Calu3 (cell line): ENCODE measurements at regions not wholly inside any gene's neighbourhood (a gene's known extent, or its start where the extent isn't known, plus 50 kb on each side); places are given as distances from the start of the nearest gene placed in this dataset.

Source experiments
- BruUV-seq: library from RNA; stranded (reverse); fragments of 400-500 nt; replicated peaks from 2 replicates; lab custom pipeline; 2021; lab: Mats Ljungman, UMichigan
- CTCF ChIA-PET: fragments of 300-600 bp; sonication (Branson Sonifier 250); formaldehyde crosslinking; loops from one replicate; lab custom pipeline; 2022; ENCODE audit warnings: antibody characterized with exemption; lab: Charles Lee
- DNase-seq: peaks from one replicate; pipeline ENCODE4 v3.0.0; 2022
- H3K27ac Mint-ChIP-seq: one replicate; pipeline ENCODE4 v1.8.0; 2022; ENCODE audit warnings: mixed read lengths; ENCODE audit not compliant: unreplicated experiment
- H3K27me3 Mint-ChIP-seq: one replicate; pipeline ENCODE4 v1.8.0; 2022; ENCODE audit warnings: mixed read lengths; ENCODE audit not compliant: unreplicated experiment
- H3K36me3 Mint-ChIP-seq: one replicate; pipeline ENCODE4 v1.8.0; 2022; ENCODE audit warnings: mild to moderate bottlenecking, moderate library complexity, mixed read lengths; ENCODE audit not compliant: insufficient read depth, unreplicated experiment
- H3K4me1 Mint-ChIP-seq: one replicate; pipeline ENCODE4 v1.8.0; 2022; ENCODE audit warnings: mild to moderate bottlenecking, low read depth, mixed read lengths; ENCODE audit not compliant: unreplicated experiment
- H3K4me3 Mint-ChIP-seq: one replicate; pipeline ENCODE4 v1.8.0; 2022; ENCODE audit warnings: mild to moderate bottlenecking, low read depth, moderate library complexity, mixed read lengths; ENCODE audit not compliant: unreplicated experiment
- H3K9me3 Mint-ChIP-seq: one replicate; pipeline ENCODE4 v1.8.0; 2022; ENCODE audit warnings: low read depth, mixed read lengths; ENCODE audit not compliant: unreplicated experiment
- intact Hi-C: fragments of 100-400 bp; cut with micrococcal nuclease; formaldehyde crosslinking; loops from one replicate; pipeline ENCODE4 v1.10.0; 2022; ENCODE audit not compliant: unreplicated experiment
- TF ChIP-seq, protein P1 (sequence below): fragments of 200-600 bp; IDR thresholded peaks from one replicate; pipeline ENCODE4 v1.8.0; 2022; ENCODE audit warnings: antibody characterized with exemption; ENCODE audit not compliant: unreplicated experiment

DNA sequence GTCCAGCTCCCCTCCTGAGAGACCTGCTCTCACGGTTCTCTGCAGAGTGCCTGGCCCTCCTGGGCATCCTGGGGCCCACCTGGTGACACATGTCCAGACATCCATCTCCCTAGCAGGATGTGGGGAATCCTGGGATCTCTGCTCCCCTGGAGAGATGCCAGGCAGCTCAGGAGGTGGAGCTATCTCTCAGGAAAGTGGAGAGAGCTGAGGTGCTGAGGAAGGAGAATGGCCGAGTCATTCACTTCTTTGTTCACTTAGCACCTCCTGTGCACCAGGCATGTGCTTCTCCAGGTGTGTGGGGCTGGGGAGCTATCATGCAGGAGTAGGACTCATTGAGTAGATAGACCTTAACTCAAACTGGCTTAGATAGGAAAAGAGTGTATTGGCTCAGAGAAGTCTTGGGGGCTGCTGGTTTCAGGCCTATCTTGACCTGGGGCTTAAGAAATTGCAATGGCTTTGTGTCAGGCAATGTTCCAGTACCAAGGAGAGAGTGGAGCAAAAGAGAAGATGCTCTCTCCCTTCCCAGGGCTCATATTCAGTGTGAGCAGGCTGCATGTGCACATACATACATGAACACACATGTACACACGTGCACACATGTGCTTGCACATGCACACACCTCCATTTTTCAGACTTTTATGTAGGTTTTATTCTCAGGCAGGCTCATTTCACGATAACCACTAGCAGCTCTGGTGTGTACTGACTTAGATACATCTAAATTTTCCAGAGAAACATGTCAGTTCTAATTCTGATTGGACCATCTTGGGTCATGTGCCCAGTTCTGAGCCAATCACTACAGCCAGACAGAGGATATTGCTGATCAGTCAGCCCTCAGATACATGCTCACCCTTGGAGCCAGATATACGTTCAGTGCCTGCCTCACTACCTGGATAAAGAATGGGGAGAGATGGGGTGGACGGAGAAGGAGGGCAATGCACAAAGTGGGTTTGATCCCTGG is 437.6 kb downstream of the PTPRU start:
- TF ChIP-seq, protein P1, sequence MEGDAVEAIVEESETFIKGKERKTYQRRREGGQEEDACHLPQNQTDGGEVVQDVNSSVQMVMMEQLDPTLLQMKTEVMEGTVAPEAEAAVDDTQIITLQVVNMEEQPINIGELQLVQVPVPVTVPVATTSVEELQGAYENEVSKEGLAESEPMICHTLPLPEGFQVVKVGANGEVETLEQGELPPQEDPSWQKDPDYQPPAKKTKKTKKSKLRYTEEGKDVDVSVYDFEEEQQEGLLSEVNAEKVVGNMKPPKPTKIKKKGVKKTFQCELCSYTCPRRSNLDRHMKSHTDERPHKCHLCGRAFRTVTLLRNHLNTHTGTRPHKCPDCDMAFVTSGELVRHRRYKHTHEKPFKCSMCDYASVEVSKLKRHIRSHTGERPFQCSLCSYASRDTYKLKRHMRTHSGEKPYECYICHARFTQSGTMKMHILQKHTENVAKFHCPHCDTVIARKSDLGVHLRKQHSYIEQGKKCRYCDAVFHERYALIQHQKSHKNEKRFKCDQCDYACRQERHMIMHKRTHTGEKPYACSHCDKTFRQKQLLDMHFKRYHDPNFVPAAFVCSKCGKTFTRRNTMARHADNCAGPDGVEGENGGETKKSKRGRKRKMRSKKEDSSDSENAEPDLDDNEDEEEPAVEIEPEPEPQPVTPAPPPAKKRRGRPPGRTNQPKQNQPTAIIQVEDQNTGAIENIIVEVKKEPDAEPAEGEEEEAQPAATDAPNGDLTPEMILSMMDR, result no peak
- H3K9me3 Mint-ChIP-seq, result no peaks in the 10 kb centered on the region
- no peak for DNase-seq
- no TSS peak for BruUV-seq
- H3K4me1 Mint-ChIP-seq, result no peaks in the 10 kb centered on the region
- intact Hi-C loops, result no loop called here
- CTCF ChIA-PET, result interaction anchor here (1.1 kb wide), 1 partner anchor 30 kb away, joined by 4 read pairs; no protein-coding TSS in a partner anchor
- H3K36me3 Mint-ChIP-seq, result no peaks in the 10 kb centered on the region
- no peak overlapping the region for H3K27ac Mint-ChIP-seq
- H3K4me3 Mint-ChIP-seq, result no peak overlapping the region
- peaks cover 59% of the 10 kb centered on the region for H3K27me3 Mint-ChIP-seq

DNA sequence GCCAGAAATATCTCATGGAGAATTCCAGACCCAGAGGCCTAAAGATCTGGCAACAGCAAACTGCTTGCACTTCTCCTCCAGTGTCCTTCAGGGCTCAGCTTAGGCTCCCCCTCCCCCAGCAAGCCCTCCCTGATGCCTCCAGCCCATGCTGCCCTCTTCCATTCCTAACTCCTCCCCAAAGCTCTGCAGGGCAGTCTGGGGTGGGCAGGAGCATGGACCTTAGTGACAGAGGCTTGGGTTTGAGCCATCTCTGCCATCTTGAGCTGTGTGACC is 436.8 kb downstream of the PTPRU start:
- Mint-ChIP-seq H3K27me3 (peaks cover 65% of the 10 kb centered on the region), H3K4me1 (no peaks in the 10 kb centered on the region), H3K27ac (no peak overlapping the region), H3K36me3 (no peaks in the 10 kb centered on the region), H3K9me3 (no peaks in the 10 kb centered on the region), H3K4me3 (no peak overlapping the region)
- CTCF ChIA-PET, result interaction anchor here (1.1 kb wide), 1 partner anchor 30 kb away, joined by 4 read pairs; no protein-coding TSS in a partner anchor
- TF ChIP-seq, protein P1, result no peak
- no TSS peak for BruUV-seq
- intact Hi-C loops, result no loop called here
- no peak for DNase-seq

DNA sequence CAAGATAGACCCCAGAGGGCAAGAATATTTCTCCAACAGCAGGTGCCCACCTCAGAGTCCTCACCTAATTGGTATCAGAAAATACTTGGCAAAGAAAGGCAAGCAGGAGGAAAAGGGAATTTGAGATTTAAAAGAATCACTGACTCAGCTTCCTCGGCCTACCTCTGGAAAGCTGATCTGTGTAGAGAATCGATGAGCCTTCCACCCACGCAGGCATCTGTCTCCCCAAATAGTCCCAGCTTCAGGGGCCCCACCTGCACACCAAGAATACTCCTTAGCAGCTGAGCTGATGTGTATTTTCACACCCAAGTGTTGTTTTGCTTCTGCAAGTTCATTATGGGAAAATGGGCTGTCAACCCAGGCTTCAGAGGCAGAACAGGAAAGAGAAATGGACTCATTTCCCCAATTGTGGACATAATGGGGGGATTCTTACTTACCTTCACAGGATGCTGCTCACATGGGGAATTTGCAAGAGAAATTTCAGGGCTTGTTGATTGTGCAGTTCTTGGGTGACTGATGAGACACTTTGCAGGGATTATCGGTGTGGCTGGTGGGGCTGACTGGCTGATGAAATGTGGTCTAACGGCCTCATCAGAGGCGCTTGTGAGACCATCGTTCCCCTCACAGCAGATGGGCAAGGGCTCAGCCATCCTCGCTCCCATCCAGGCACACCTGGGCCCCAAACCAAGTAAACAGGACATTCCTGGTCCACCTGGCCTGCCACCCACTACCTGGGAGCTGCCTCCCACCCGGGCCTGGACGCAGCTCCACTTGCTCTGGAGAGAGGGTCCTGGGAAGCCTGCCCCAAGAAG is 436.3 kb downstream of the PTPRU start:
- H3K4me3 Mint-ChIP-seq, result no peak overlapping the region
- H3K27ac Mint-ChIP-seq, result no peak overlapping the region
- H3K9me3 Mint-ChIP-seq, result no peaks in the 10 kb centered on the region
- H3K4me1 Mint-ChIP-seq, result no peaks in the 10 kb centered on the region
- no TSS peak for BruUV-seq
- CTCF ChIA-PET, result no interaction called here
- H3K36me3 Mint-ChIP-seq, result no peaks in the 10 kb centered on the region
- intact Hi-C loops, result no loop called here
- TF ChIP-seq, protein P1, result no peak
- no peak for DNase-seq
- H3K27me3 Mint-ChIP-seq, result peaks cover 65% of the 10 kb centered on the region

DNA sequence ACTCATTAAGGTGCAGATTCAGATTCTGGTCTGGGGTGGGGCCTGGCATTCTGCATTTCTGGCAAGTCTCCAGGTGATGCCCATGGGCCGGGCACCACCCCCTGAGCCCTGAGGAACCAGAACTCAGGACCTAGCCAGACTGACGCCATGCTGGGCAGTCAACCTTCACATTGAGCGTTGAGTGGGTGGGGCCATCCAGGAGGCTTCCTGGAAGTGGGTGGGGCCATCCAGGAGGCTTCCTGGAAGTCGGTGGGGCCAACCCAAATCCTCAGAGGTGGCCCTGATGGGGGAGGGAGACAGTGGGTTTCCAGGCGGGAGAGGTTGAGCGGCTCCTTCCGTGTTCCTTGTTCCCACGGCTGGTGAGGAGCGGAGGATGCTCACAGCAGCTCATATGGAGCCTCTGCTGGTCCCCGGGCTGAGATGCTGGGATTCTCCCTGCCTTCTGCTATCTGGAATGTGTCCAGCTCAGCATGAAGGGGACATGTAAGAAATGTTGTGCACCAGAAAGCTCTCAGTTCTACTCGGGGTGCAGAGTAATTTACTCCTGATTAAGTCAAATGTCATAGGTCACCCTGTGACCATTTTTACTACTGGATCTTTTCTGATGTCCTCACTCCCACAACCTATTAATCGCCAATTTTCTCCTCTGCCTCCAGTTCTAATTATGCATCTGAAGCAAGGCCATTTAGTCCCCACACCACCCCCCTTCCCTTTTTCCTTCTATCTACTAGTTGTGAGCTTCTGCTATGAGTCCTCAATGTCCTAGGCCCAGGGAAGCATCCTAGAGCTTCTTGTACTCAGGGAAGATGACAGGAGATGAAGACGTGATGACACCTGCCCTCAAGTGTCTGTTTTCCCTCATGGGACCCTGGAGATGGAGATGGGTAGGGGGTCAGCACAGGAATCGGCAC is 435.4 kb downstream of the PTPRU start:
- Mint-ChIP-seq H3K4me1 (no peaks in the 10 kb centered on the region), H3K4me3 (no peak overlapping the region), H3K36me3 (no peaks in the 10 kb centered on the region), H3K27ac (no peak overlapping the region), H3K9me3 (no peaks in the 10 kb centered on the region), H3K27me3 (peaks cover 62% of the 10 kb centered on the region)
- BruUV-seq, result no TSS peak
- TF ChIP-seq, protein P1, result no peak
- CTCF ChIA-PET, result no interaction called here
- DNase-seq, result no peak
- intact Hi-C loops, result no loop called here
